Uterus (tissue), 3 donors: ENCODE measurements at regions not wholly inside any gene's neighbourhood (a gene's known extent, or its start where the extent isn't known, plus 50 kb on each side); places are given as distances from the start of the nearest gene placed in this dataset.

Experiments used
- DNase-seq, 2 donors: peaks; one replicate each; pipeline ENCODE4 v3.0.0-alpha.2; 2019 to 2020
- H3K27ac ChIP-seq, 2 donors: fragments of 200-600 bp; sonication (generic); 1 replicate in 1 of 2; 2 replicates in 1 of 2; pipeline ENCODE4 v1.5.1; 2016 to 2018
- H3K27me3 ChIP-seq, 2 donors: fragments of 200-600 bp; sonication (generic); one replicate each; pipeline ENCODE4 v1.5.1; 2018 to 2019; ENCODE audit warnings: control low read depth in 1 of 2
- H3K36me3 ChIP-seq, 2 donors: fragments of 200-600 bp; sonication (generic); one replicate each; pipeline ENCODE4 v1.5.1; 2019; ENCODE audit warnings: control low read depth in 1 of 2
- H3K4me1 ChIP-seq, 2 donors: fragments of 200-600 bp; sonication (generic); one replicate each; pipeline ENCODE4 v1.5.1; 2018 to 2019; ENCODE audit warnings: control low read depth in 1 of 2
- H3K4me3 ChIP-seq, 2 donors: fragments of 200-600 bp; sonication (generic); 1 replicate in 1 of 2; 2 replicates in 1 of 2; pipeline ENCODE4 v1.5.1; 2018 to 2019; ENCODE audit warnings: mild to moderate bottlenecking in 1 of 2
- H3K9me3 ChIP-seq, 2 donors: fragments of 200-600 bp; sonication (generic); one replicate each; pipeline ENCODE4 v1.5.1; 2019; ENCODE audit warnings: control low read depth in 1 of 2
- CTCF ChIP-seq, 4 experiments: fragments of 200-600 bp in 2 of 4; fragments of 450-650 bp in 2 of 4; sonication (generic) in 2 of 4; IDR thresholded peaks; one replicate each; pipeline ENCODE4 v1.5.1; 2016 to 2019; ENCODE audit warnings: antibody characterized with exemption in 4 of 4, mild to moderate bottlenecking in 2 of 4, moderate library complexity in 1 of 4
- POLR2A ChIP-seq, 2 donors: fragments of 450-650 bp; IDR thresholded peaks; one replicate each; pipeline ENCODE4 v1.6.1; 2016; ENCODE audit warnings: antibody characterized with exemption in 2 of 2, mild to moderate bottlenecking in 1 of 2, moderate library complexity in 1 of 2
- intact Hi-C: fragments of 100-400 bp; cut with DNase I; formaldehyde crosslinking; loops from one replicate; pipeline ENCODE4 v1.15.1; 2023; ENCODE audit warnings: low total_unique reads
- donor health status: DM: yes; HTN: yes; CAD: no.

GRCh38 chr5:6321078-6321477, 57.3 kb downstream of the MED10 start:
- no peaks in the 10 kb centered on the region for H3K36me3 ChIP-seq
- intact Hi-C loops: no loop called here
- H3K4me3 ChIP-seq: no peak overlapping the region
- no peaks in the 10 kb centered on the region for H3K4me1 ChIP-seq
- H3K27me3 ChIP-seq: no peaks in the 10 kb centered on the region
- peaks cover 0 to 3% of the 10 kb centered on the region in 2 donors for H3K9me3 ChIP-seq
- no peak for TF ChIP-seq POLR2A (IDR thresholded peaks at IDR 0.05)
- no peak overlapping the region for H3K27ac ChIP-seq
- DNase-seq: no peak

GRCh38 chr5:6319116-6319515, 59.2 kb downstream of the MED10 start:
- no peak for TF ChIP-seq CTCF (IDR thresholded peaks at IDR 0.05)
- TF ChIP-seq POLR2A (IDR thresholded peaks at IDR 0.05): no peak
- H3K9me3 ChIP-seq: peaks cover 0 to 3% of the 10 kb centered on the region in 2 donors
- H3K36me3 ChIP-seq: no peaks in the 10 kb centered on the region
- H3K4me1 ChIP-seq: no peaks in the 10 kb centered on the region
- intact Hi-C loops: no loop called here
- H3K27ac ChIP-seq: no peak overlapping the region
- DNase-seq: no peak
- H3K4me3 ChIP-seq: no peak overlapping the region
- no peaks in the 10 kb centered on the region for H3K27me3 ChIP-seq

- Histone ChIP-seq H3K27me3 (no peaks in the 10 kb centered on the region), H3K27ac (no peak overlapping the region), H3K36me3 (no peaks in the 10 kb centered on the region), H3K4me3 (no peak overlapping the region), H3K9me3 (peaks cover 0 to 3% of the 10 kb centered on the region in 2 donors), H3K4me1 (no peaks in the 10 kb centered on the region)
- TF ChIP-seq CTCF (IDR thresholded peaks at IDR 0.05): no peak
- TF ChIP-seq POLR2A (IDR thresholded peaks at IDR 0.05): no peak
- no peak for DNase-seq
- intact Hi-C loops: no loop called here
These were observed 61.1 kb downstream of the MED10 start for GRCh38 chr5:6317116-6317798.

- Histone ChIP-seq H3K27me3 (no peaks in the 10 kb centered on the region), H3K27ac (no peak overlapping the region), H3K4me3 (no peak overlapping the region), H3K36me3 (no peaks in the 10 kb centered on the region), H3K9me3 (no peaks in the 10 kb centered on the region), H3K4me1 (no peaks in the 10 kb centered on the region)
- no peak for DNase-seq
- no peak for TF ChIP-seq CTCF (IDR thresholded peaks at IDR 0.05)
- no peak for TF ChIP-seq POLR2A (IDR thresholded peaks at IDR 0.05)
- intact Hi-C loops: no loop called here
These were observed 62.8 kb downstream of the MED10 start for GRCh38 chr5:6315580-6315979.

- intact Hi-C loops: no loop called here
- no peak overlapping the region for H3K4me3 ChIP-seq
- H3K4me1 ChIP-seq: no peaks in the 10 kb centered on the region
- H3K9me3 ChIP-seq: no peaks in the 10 kb centered on the region
- H3K27me3 ChIP-seq: no peaks in the 10 kb centered on the region
- no peaks in the 10 kb centered on the region for H3K36me3 ChIP-seq
- no peak for DNase-seq
- TF ChIP-seq CTCF (IDR thresholded peaks at IDR 0.05) (no peak), POLR2A (IDR thresholded peaks at IDR 0.05) (no peak)
- no peak overlapping the region for H3K27ac ChIP-seq
These were observed 66.5 kb downstream of the MED10 start for GRCh38 chr5:6311568-6312501.
